H1 (cell line): ENCODE measurements at regions not wholly inside any gene's neighbourhood (a gene's known extent, or its start where the extent isn't known, plus 50 kb on each side); places are given as distances from the start of the nearest gene placed in this dataset.

Experiments used
- CTCF ChIA-PET: fragments of 300-600 bp; sonication (Branson Sonifier 250); formaldehyde crosslinking; loops from one replicate; lab custom pipeline; 2021; ENCODE audit not compliant: partially characterized antibody; lab: Charles Lee
- POLR2A ChIA-PET: fragments of 300-600 bp; sonication (Branson Sonifier 250); formaldehyde crosslinking; loops from one replicate; lab custom pipeline; 2021; ENCODE audit warnings: inconsistent platforms; ENCODE audit not compliant: partially characterized antibody; lab: Charles Lee
- DNase-seq, 2 experiments: peaks; one replicate each; pipeline versions ENCODE4 v3.0.0 to v3.0.0-alpha.2; 2010 to 2022; ENCODE audit warnings: low spot score in 2 of 2, low read depth in 1 of 2, mixed read lengths in 1 of 2
- FAIRE-seq: peaks from 2 replicates; lab custom pipeline; 2011; peaks lifted over from hg19 to GRCh38; lab: Jason Lieb, UNC
- H2AFZ ChIP-seq: 2 replicates; pipeline ENCODE4 v1.8.1; 2012; ENCODE audit warnings: low read length, inconsistent platforms
- H2AK5ac ChIP-seq: 2 replicates; pipeline ENCODE4 v1.6.1; 2013; ENCODE audit warnings: low read depth, low read length
- H2BK120ac ChIP-seq: replicated peaks from 2 replicates; pipeline ENCODE3; 2013; ENCODE audit warnings: low read depth, low read length, inconsistent platforms
- H2BK12ac ChIP-seq: 2 replicates; pipeline ENCODE4 v1.6.1; 2013; ENCODE audit warnings: low read depth, low read length
- H2BK15ac ChIP-seq: 2 replicates; pipeline ENCODE4 v1.6.1; 2013; ENCODE audit warnings: low read length
- H2BK20ac ChIP-seq: 2 replicates; pipeline ENCODE4 v1.6.1; 2013; ENCODE audit warnings: low read length
- H2BK5ac ChIP-seq: 2 replicates; pipeline ENCODE4 v1.6.1; 2013; ENCODE audit warnings: low read depth, low read length
- H3K14ac ChIP-seq: 2 replicates; pipeline ENCODE4 v1.6.1; 2013; ENCODE audit warnings: inconsistent platforms; ENCODE audit not compliant: insufficient read length
- H3K18ac ChIP-seq: 2 replicates; pipeline ENCODE4 v1.6.1; 2013; ENCODE audit warnings: low read length; ENCODE audit errors: extremely low read depth
- H3K23ac ChIP-seq: 2 replicates; pipeline ENCODE4 v1.6.1; 2013; ENCODE audit warnings: inconsistent platforms; ENCODE audit not compliant: insufficient read length
- H3K23me2 ChIP-seq: 2 replicates; pipeline ENCODE4 v1.6.1; 2013; ENCODE audit warnings: low read depth, low read length
- H3K27ac ChIP-seq: 2 replicates; pipeline ENCODE4 v1.6.1; 2011; ENCODE audit warnings: low read depth, low read length, inconsistent platforms
- H3K27me3 ChIP-seq, 4 experiments: replicated peaks in 1 of 4; 1 replicate in 1 of 4; 2 replicates in 3 of 4; pipeline versions ENCODE4 v1.6.1 to v1.8.1; 2011 to 2013; ENCODE audit warnings: low read length in 3 of 4, mild to moderate bottlenecking in 3 of 4, inconsistent platforms in 2 of 4, mixed read lengths in 2 of 4, moderate library complexity in 1 of 4; ENCODE audit not compliant: control insufficient read depth in 3 of 4, insufficient read depth in 3 of 4; ENCODE audit errors: extremely low read depth in 1 of 4
- H3K36me3 ChIP-seq, 4 experiments: 2 replicates each; pipeline versions ENCODE4 v1.6.1 to v1.8.1; 2011 to 2013; ENCODE audit warnings: mild to moderate bottlenecking in 4 of 4, low read length in 3 of 4, moderate library complexity in 2 of 4, control low read depth in 1 of 4, inconsistent platforms in 1 of 4; ENCODE audit not compliant: insufficient read depth in 4 of 4, control insufficient read depth in 2 of 4
- H3K4ac ChIP-seq: replicated peaks from 2 replicates; pipeline ENCODE3; 2013; ENCODE audit warnings: low read length, low read depth, mixed read lengths, inconsistent platforms; ENCODE audit not compliant: insufficient read length
- H3K4me1 ChIP-seq, 4 experiments: replicated peaks in 1 of 4; 1 replicate in 1 of 4; 2 replicates in 3 of 4; pipeline versions ENCODE4 v1.6.1 to v1.8.1; 2011 to 2013; ENCODE audit warnings: low read length in 3 of 4, inconsistent platforms in 2 of 4, mixed read lengths in 1 of 4; ENCODE audit not compliant: insufficient read depth in 4 of 4, control insufficient read depth in 3 of 4
- H3K4me2 ChIP-seq, 2 experiments: 2 replicates each; pipeline versions ENCODE4 v1.6.1 to v1.8.1; 2011 to 2013; ENCODE audit warnings: low read depth in 2 of 2, low read length in 2 of 2, control low read depth in 1 of 2, inconsistent platforms in 1 of 2, mild to moderate bottlenecking in 1 of 2; ENCODE audit not compliant: insufficient read depth in 1 of 2
- H3K4me3 ChIP-seq, 4 experiments: fragments of 200-600, 300-600 bp in 1 of 4; sonication (generic), shearing (Covaris generic), sonication (Bioruptor Twin) in 1 of 4; 2 replicates each; pipeline versions ENCODE4 v1.5.1 to v1.8.1; 2011 to 2016; ENCODE audit warnings: low read length in 4 of 4, low read depth in 3 of 4, control low read depth in 2 of 4, inconsistent platforms in 2 of 4, mild to moderate bottlenecking in 2 of 4, mixed read lengths in 1 of 4, moderate library complexity in 1 of 4; ENCODE audit not compliant: insufficient read depth in 2 of 4; ENCODE audit errors: extremely low read depth in 1 of 4
- H3K56ac ChIP-seq: replicated peaks from 2 replicates; pipeline ENCODE3; 2013; ENCODE audit warnings: low read depth, mild to moderate bottlenecking, mixed read lengths, low read length, inconsistent platforms; ENCODE audit not compliant: insufficient read length
- H3K79me1 ChIP-seq: 2 replicates; pipeline ENCODE4 v1.6.1; 2013; ENCODE audit warnings: low read depth, low read length, control low read depth
- H3K79me2 ChIP-seq, 2 experiments: 2 replicates each; pipeline versions ENCODE4 v1.6.1 to v1.8.1; 2012 to 2013; ENCODE audit warnings: low read length in 2 of 2, mild to moderate bottlenecking in 2 of 2, inconsistent platforms in 1 of 2; ENCODE audit not compliant: insufficient read depth in 2 of 2, control insufficient read depth in 1 of 2
- H3K9ac ChIP-seq, 4 experiments: replicated peaks in 1 of 4; 1 replicate in 1 of 4; 2 replicates in 3 of 4; pipeline versions ENCODE4 v1.6.1 to v1.8.1; 2011 to 2013; ENCODE audit warnings: low read depth in 3 of 4, low read length in 3 of 4, control low read depth in 2 of 4, mild to moderate bottlenecking in 2 of 4, moderate library complexity in 2 of 4, inconsistent platforms in 1 of 4; ENCODE audit errors: extremely low read depth in 1 of 4
- H3K9me3 ChIP-seq, 2 experiments: 2 replicates each; pipeline versions ENCODE4 v1.6.1 to v1.8.1; 2012 to 2013; ENCODE audit warnings: mild to moderate bottlenecking in 2 of 2, moderate library complexity in 2 of 2, control low read depth in 1 of 2, inconsistent platforms in 1 of 2, low read depth in 1 of 2, low read length in 1 of 2, mixed read lengths in 1 of 2; ENCODE audit not compliant: insufficient read depth in 2 of 2
- H4K20me1 ChIP-seq, 2 experiments: replicated peaks in 1 of 2; 2 replicates each; pipeline versions ENCODE3 to v1.8.1; 2011 to 2013; ENCODE audit warnings: inconsistent platforms in 2 of 2, low read length in 2 of 2, mild to moderate bottlenecking in 1 of 2; ENCODE audit not compliant: insufficient read depth in 2 of 2, control insufficient read depth in 1 of 2
- H4K5ac ChIP-seq: 2 replicates; pipeline ENCODE4 v1.6.1; 2013; ENCODE audit warnings: low read length, low read depth, mixed read lengths, inconsistent platforms; ENCODE audit not compliant: insufficient read length
- H4K8ac ChIP-seq: 2 replicates; pipeline ENCODE4 v1.8.0; 2013; ENCODE audit warnings: mild to moderate bottlenecking, moderate library complexity, low read length, inconsistent platforms; ENCODE audit not compliant: insufficient read depth; ENCODE audit errors: extremely low read depth
- H4K91ac ChIP-seq: replicated peaks from 2 replicates; pipeline ENCODE3; 2013; ENCODE audit warnings: low read length, mixed read lengths, inconsistent platforms; ENCODE audit not compliant: insufficient read length
- BCL11A ChIP-seq, 2 experiments: IDR thresholded peaks; one replicate each; pipeline ENCODE4 v1.6.1; 2011; ENCODE audit warnings: low read depth in 2 of 2, low read length in 2 of 2, mild to moderate bottlenecking in 2 of 2
- E2F6 ChIP-seq: IDR thresholded peaks from 2 replicates; pipeline ENCODE4 v1.6.1; 2012; ENCODE audit warnings: inconsistent platforms
- EZH2 ChIP-seq: fragments of 200-600 bp; sonication (generic); IDR thresholded peaks from 2 replicates; pipeline ENCODE4 v1.7.1; 2012; ENCODE audit warnings: low read depth, mild to moderate bottlenecking, moderate library complexity, low read length, inconsistent platforms; ENCODE audit not compliant: severe bottlenecking
- JUN ChIP-seq: IDR thresholded peaks from 2 replicates; pipeline ENCODE4 v1.6.1; 2011; ENCODE audit warnings: low read depth, mild to moderate bottlenecking, improper control_type of control experiment, low read length
- JUND ChIP-seq: IDR thresholded peaks from 2 replicates; pipeline ENCODE4 v1.6.1; 2011; ENCODE audit warnings: mild to moderate bottlenecking, improper control_type of control experiment, low read length
- KDM5A ChIP-seq: fragments of 200-600 bp; IDR thresholded peaks from 2 replicates; pipeline ENCODE4 v1.7.1; 2012; ENCODE audit warnings: mild to moderate bottlenecking, low read length, inconsistent platforms, mixed read lengths
- MAFK ChIP-seq: IDR thresholded peaks from 2 replicates; pipeline ENCODE4 v1.6.1; 2012; ENCODE audit warnings: low read depth, mild to moderate bottlenecking, improper control_type of control experiment, low read length
- TAF7 ChIP-seq: optimal IDR thresholded peaks from 2 replicates; pipeline ENCODE3; 2011; ENCODE audit warnings: low read depth, mild to moderate bottlenecking, inconsistent platforms, low read length, moderate library complexity, borderline replicate concordance
- TBP ChIP-seq: IDR thresholded peaks from 2 replicates; pipeline ENCODE4 v1.6.1; 2011; ENCODE audit warnings: low read depth, low read length, improper control_type of control experiment
- YY1 ChIP-seq: IDR thresholded peaks from 2 replicates; pipeline ENCODE4 v1.6.1; 2011; ENCODE audit warnings: low read depth, mild to moderate bottlenecking, low read length
- WGBS, 2 experiments: shearing (Covaris generic) in 1 of 2; methylation state at CpG; one replicate each; pipeline versions ENCODE4 v1.1.6 to v1.1.7; 2013 to 2015; ENCODE audit warnings: low lambda C conversion rate in 2 of 2, mixed read lengths in 2 of 2, inconsistent platforms in 1 of 2, low coverage in 1 of 2, missing lambda C conversion rate in 1 of 2; ENCODE audit not compliant: insufficient replicate concordance in 2 of 2, insufficient coverage in 1 of 2, insufficient read length in 1 of 2; ENCODE audit errors: extremely low coverage in 1 of 2, missing lambda C conversion rate in 1 of 2; 5-methylcytosine and 5-hydroxymethylcytosine counted together
- TF ChIP-seq, protein P1 (sequence below): IDR thresholded peaks from 2 replicates; pipeline ENCODE4 v1.6.1; 2012; ENCODE audit warnings: low read length, inconsistent platforms

GRCh38 chr6:113651120-113651519 is 206.0 kb upstream of the MARCKS start:
- Histone ChIP-seq H4K5ac (no peak overlapping the region), H3K23me2 (no peaks in the 10 kb centered on the region), H3K9ac (no peak overlapping the region), H3K14ac (no peak overlapping the region), H4K8ac (no peak overlapping the region), H3K56ac (no peak overlapping the region), H3K27ac (no peak overlapping the region), H2BK5ac (no peak overlapping the region), H2BK20ac (no peak overlapping the region), H3K23ac (no peak overlapping the region), H3K4me1 (peaks cover 0 to 2% (median 0%) of the 10 kb centered on the region in 4 experiments; a peak in 1 of 7 replicates), H3K79me1 (no peaks in the 10 kb centered on the region), H2AK5ac (no peak overlapping the region), H3K27me3 (no peaks in the 10 kb centered on the region), H2BK12ac (no peak overlapping the region), H3K18ac (no peak overlapping the region), H4K20me1 (no peaks in the 10 kb centered on the region), H3K4ac (no peak overlapping the region), H3K36me3 (no peaks in the 10 kb centered on the region), H4K91ac (no peak overlapping the region), H2BK120ac (no peak overlapping the region), H2AFZ (no peak overlapping the region), H3K4me2 (no peak overlapping the region), H3K4me3 (no peak overlapping the region), H3K9me3 (no peaks in the 10 kb centered on the region), H3K79me2 (no peaks in the 10 kb centered on the region), H2BK15ac (no peak overlapping the region)
- DNase-seq (no peak), FAIRE-seq (no peak)
- no peak for TF ChIP-seq TAF7
- no peak for TF ChIP-seq BCL11A (IDR thresholded peaks at IDR 0.05; ENCODE audit: low read depth in 2 of 2, low read length in 2 of 2)
- TF ChIP-seq JUND, result no peak
- no peak for TF ChIP-seq EZH2
- TF ChIP-seq, protein P1, sequence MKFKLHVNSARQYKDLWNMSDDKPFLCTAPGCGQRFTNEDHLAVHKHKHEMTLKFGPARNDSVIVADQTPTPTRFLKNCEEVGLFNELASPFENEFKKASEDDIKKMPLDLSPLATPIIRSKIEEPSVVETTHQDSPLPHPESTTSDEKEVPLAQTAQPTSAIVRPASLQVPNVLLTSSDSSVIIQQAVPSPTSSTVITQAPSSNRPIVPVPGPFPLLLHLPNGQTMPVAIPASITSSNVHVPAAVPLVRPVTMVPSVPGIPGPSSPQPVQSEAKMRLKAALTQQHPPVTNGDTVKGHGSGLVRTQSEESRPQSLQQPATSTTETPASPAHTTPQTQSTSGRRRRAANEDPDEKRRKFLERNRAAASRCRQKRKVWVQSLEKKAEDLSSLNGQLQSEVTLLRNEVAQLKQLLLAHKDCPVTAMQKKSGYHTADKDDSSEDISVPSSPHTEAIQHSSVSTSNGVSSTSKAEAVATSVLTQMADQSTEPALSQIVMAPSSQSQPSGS, result no peak
- no peak for TF ChIP-seq JUN
- TF ChIP-seq E2F6, result no peak
- TF ChIP-seq YY1, result no peak
- TF ChIP-seq KDM5A, result no peak
- TF ChIP-seq TBP, result no peak
- TF ChIP-seq MAFK, result no peak
- ChIA-PET POLR2A (no interaction called here), CTCF (interaction anchor here (1.0 kb wide), 1 partner anchor 479 kb away, joined by 3 read pairs; no protein-coding TSS in a partner anchor)
- 88% methylated on average over 4 of the region's 4 CpGs; no CpG with 5 or more reads in 1 of the 2 experiments for WGBS, 2 experiments
